ENCODE measurements at regions not wholly inside any gene's neighbourhood (a gene's known extent, or its start where the extent isn't known, plus 50 kb on each side); places are given as distances from the start of the nearest gene placed in this dataset.
"Not testable (repeated sequence)": the region's sequence is repeated elsewhere in the genome, so short reads cannot be mapped to it uniquely, and the experiment has no call there.

DNA sequence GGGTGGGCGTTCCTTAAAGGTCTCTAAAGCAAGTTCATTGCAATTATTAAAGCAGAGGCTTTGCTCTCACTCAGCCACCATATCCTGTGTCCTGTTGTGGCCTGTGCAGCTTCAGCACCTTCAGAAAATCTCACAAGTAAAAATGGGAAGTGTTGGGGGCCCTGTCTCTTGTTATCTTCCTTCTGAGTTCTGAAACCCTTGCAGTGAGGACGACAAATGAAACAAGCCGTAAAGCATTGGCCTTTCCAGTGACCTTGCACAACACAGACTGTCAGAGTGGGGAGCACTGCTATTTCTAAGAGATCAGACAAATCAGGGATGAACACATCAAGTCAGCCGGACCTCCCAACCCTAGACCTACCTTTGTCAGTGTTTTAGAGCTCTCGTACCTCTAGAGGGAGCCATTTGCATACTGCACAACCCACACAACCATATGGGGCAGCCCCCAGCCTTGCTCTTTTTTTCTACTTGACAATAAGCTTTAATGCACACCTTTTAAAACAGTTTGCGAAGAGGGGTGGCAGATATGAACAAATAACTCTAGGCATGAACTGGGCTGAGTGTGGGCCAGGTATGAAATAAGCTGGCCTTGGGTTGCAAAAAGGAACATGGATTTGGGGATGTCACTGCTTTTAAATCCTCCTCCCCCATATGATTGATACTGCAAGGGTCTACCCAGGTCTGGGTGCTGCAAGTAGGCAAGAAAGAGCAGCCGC, 89.8 kb downstream of the KATNIP start:
- peak; percentile 15 for DNase-seq (ENCODE audit: low spot score, unreplicated experiment)

GRCh38 chr16:27640277-27640600, 90.3 kb downstream of the KATNIP start:
- Mint-ChIP-seq H3K36me3 (ENCODE audit: insufficient read depth) (peaks cover 2% of the 10 kb centered on the region), H3K27ac (no peak overlapping the region)

More for the DNA sequence above, 89.8 kb downstream of the KATNIP start:
- no peaks in the 10 kb centered on the region for H3K9me3 Mint-ChIP-seq (ENCODE audit: low read depth)
- TF ChIP-seq, protein P1, sequence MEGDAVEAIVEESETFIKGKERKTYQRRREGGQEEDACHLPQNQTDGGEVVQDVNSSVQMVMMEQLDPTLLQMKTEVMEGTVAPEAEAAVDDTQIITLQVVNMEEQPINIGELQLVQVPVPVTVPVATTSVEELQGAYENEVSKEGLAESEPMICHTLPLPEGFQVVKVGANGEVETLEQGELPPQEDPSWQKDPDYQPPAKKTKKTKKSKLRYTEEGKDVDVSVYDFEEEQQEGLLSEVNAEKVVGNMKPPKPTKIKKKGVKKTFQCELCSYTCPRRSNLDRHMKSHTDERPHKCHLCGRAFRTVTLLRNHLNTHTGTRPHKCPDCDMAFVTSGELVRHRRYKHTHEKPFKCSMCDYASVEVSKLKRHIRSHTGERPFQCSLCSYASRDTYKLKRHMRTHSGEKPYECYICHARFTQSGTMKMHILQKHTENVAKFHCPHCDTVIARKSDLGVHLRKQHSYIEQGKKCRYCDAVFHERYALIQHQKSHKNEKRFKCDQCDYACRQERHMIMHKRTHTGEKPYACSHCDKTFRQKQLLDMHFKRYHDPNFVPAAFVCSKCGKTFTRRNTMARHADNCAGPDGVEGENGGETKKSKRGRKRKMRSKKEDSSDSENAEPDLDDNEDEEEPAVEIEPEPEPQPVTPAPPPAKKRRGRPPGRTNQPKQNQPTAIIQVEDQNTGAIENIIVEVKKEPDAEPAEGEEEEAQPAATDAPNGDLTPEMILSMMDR (IDR thresholded peaks at IDR 0.05; ENCODE audit: unreplicated experiment) = peak; percentile 68
- peaks cover 2% of the 10 kb centered on the region for H3K36me3 Mint-ChIP-seq (ENCODE audit: insufficient read depth)
- no peaks in the 10 kb centered on the region for H3K27me3 Mint-ChIP-seq
- H3K4me1 Mint-ChIP-seq (ENCODE audit: low read depth) = peaks cover 3% of the 10 kb centered on the region
- H3K27ac Mint-ChIP-seq = no peak overlapping the region
- H3K4me3 Mint-ChIP-seq (ENCODE audit: low read depth) = no peak overlapping the region

GRCh38 chr16:27641260-27641659, 91.3 kb downstream of the KATNIP start:
- H3K4me1 Mint-ChIP-seq (ENCODE audit: low read depth) = peaks cover 3% of the 10 kb centered on the region
- peak overlapping the region; percentile 7 for H3K27ac Mint-ChIP-seq
- H3K9me3 Mint-ChIP-seq (ENCODE audit: low read depth) = no peaks in the 10 kb centered on the region
- no peaks in the 10 kb centered on the region for H3K27me3 Mint-ChIP-seq
- no peak overlapping the region for H3K4me3 Mint-ChIP-seq (ENCODE audit: low read depth)
- TF ChIP-seq, protein P1 (IDR thresholded peaks at IDR 0.05; ENCODE audit: unreplicated experiment) = no peak
- peaks cover 2% of the 10 kb centered on the region for H3K36me3 Mint-ChIP-seq (ENCODE audit: insufficient read depth)
- DNase-seq (ENCODE audit: low spot score, unreplicated experiment) = no peak

More at GRCh38 chr16:27640277-27640600, 90.3 kb downstream of the KATNIP start:
- H3K27me3 Mint-ChIP-seq = no peaks in the 10 kb centered on the region
- TF ChIP-seq, protein P1 (IDR thresholded peaks at IDR 0.05; ENCODE audit: unreplicated experiment) = no peak
- DNase-seq (ENCODE audit: low spot score, unreplicated experiment) = no peak
- H3K9me3 Mint-ChIP-seq (ENCODE audit: low read depth) = no peaks in the 10 kb centered on the region
- no peak overlapping the region for H3K4me3 Mint-ChIP-seq (ENCODE audit: low read depth)
- H3K4me1 Mint-ChIP-seq (ENCODE audit: low read depth) = peaks cover 3% of the 10 kb centered on the region

DNA sequence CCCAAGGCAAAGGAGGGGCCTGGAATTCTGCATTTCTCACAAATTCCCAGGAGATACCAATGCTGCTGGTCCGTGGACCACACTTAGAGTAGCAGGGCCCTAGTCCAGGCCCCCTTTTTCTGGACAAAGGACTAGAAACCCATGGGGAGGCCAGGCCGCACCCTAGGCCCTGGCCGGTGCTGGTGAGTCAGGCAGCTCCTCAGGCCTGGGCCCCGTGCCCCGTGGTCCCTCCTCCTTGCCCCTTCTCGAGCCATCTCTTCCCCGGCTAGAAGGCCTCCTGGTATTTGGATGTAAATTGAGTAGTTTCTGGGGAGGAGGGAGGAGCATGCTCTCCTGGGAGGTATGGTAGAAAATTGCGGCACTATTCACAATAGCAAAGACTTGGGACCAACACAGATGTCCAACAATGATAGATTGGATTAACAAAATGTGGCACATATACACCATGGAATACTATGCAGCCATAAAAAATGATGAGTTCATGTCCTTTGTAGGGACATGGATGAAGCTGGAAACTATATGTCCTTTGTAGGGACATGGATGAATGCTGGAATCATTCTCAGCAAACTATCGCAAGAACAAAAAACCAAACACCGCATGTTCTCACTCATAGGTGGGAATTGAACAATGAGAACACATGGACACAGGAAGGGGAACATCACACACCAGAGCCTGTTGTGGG, 91.9 kb downstream of the KATNIP start:
- peak overlapping the region; percentile 7 for H3K27ac Mint-ChIP-seq
- H3K36me3 Mint-ChIP-seq (ENCODE audit: insufficient read depth); H3K4me1 Mint-ChIP-seq (ENCODE audit: low read depth); H3K9me3 Mint-ChIP-seq (ENCODE audit: low read depth); DNase-seq (ENCODE audit: low spot score, unreplicated experiment); H3K4me3 Mint-ChIP-seq (ENCODE audit: low read depth); H3K27me3 Mint-ChIP-seq: not testable (repeated sequence)

DNA sequence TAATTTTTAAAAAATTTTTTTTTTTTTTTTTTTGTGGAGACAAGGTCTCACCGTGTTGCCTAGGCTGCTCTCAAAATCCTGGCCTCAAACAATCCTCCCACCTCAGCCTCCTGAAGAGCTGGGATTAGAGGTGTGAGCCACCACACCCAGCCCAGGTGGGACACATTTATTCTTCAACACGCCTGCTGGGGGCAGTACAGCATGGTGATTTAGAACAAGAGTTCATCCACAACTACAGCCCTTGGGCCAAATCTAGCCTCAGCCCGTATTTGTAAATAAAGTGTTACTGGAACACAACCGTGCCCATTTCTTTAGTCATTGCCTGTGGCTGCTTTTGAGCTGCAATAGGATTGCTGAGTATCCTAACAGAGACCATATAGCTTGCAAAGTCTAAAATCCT, 92.8 kb downstream of the KATNIP start:
- TF ChIP-seq, protein P1 (IDR thresholded peaks at IDR 0.05; ENCODE audit: unreplicated experiment) = no peak
- no peak for DNase-seq (ENCODE audit: low spot score, unreplicated experiment)
- Mint-ChIP-seq H3K27me3 (no peaks in the 10 kb centered on the region), H3K36me3 (ENCODE audit: insufficient read depth) (peaks cover 2% of the 10 kb centered on the region), H3K4me3 (ENCODE audit: low read depth) (no peak overlapping the region), H3K4me1 (ENCODE audit: low read depth) (peaks cover 3% of the 10 kb centered on the region), H3K27ac (no peak overlapping the region), H3K9me3 (ENCODE audit: low read depth) (no peaks in the 10 kb centered on the region)

GRCh38 chr16:27644165-27644564, 94.2 kb downstream of the KATNIP start:
- DNase-seq (ENCODE audit: low spot score, unreplicated experiment) = no peak
- H3K9me3 Mint-ChIP-seq (ENCODE audit: low read depth) = no peaks in the 10 kb centered on the region
- no peaks in the 10 kb centered on the region for H3K27me3 Mint-ChIP-seq
- peaks cover 2% of the 10 kb centered on the region for H3K4me1 Mint-ChIP-seq (ENCODE audit: low read depth)
- no peak overlapping the region for H3K27ac Mint-ChIP-seq
- H3K4me3 Mint-ChIP-seq (ENCODE audit: low read depth) = no peak overlapping the region
- TF ChIP-seq, protein P1 (IDR thresholded peaks at IDR 0.05; ENCODE audit: unreplicated experiment) = no peak
- H3K36me3 Mint-ChIP-seq (ENCODE audit: insufficient read depth) = peaks cover 2% of the 10 kb centered on the region

Data from progenitor cell of endocrine pancreas (in vitro differentiated cells).